Natural killer cell (primary cell): ENCODE measurements at regions not wholly inside any gene's neighbourhood (a gene's known extent, or its start where the extent isn't known, plus 50 kb on each side); places are given as distances from the start of the nearest gene placed in this dataset.

ENCODE experiments used
- ATAC-seq, 3 donors: fragments of 150-1000 bp in 2 of 3; fragments of 200-7000 bp in 1 of 3; cut with Tn5 transposase; 1 replicate in 1 of 3; 2 replicates in 2 of 3; pipeline ENCODE4 v1.10.0; 2021; ENCODE audit warnings: mild to moderate bottlenecking in 2 of 3, moderate library complexity in 2 of 3
- DNase-seq, 2 donors: peaks; one replicate each; pipeline versions ENCODE4 v3.0.0 to v3.0.0-alpha.2; 2013 to 2021; ENCODE audit warnings: mixed read lengths in 1 of 2
- H3K27ac ChIP-seq: one replicate; pipeline ENCODE4 v1.5.1; 2013; ENCODE audit warnings: mild to moderate bottlenecking, low read length
- H3K27me3 ChIP-seq: one replicate; pipeline ENCODE4 v1.6.1; 2013; ENCODE audit warnings: low read length; ENCODE audit not compliant: control insufficient read depth, insufficient read depth
- H3K36me3 ChIP-seq: one replicate; pipeline ENCODE4 v1.6.1; 2013; ENCODE audit warnings: low read length; ENCODE audit not compliant: control insufficient read depth, insufficient read depth
- H3K4me1 ChIP-seq: one replicate; pipeline ENCODE4 v1.6.1; 2013; ENCODE audit warnings: low read length; ENCODE audit not compliant: control insufficient read depth, insufficient read depth
- H3K4me3 ChIP-seq: one replicate; pipeline ENCODE4 v1.5.1; 2013; ENCODE audit warnings: low read length
- H3K9me3 ChIP-seq: one replicate; pipeline ENCODE4 v1.6.1; 2013; ENCODE audit warnings: low read length; ENCODE audit not compliant: control insufficient read depth, insufficient read depth
- H3K27ac Mint-ChIP-seq, 2 donors: one replicate each; pipeline ENCODE4 v1.8.0; 2022; ENCODE audit warnings: mild to moderate bottlenecking in 2 of 2, mixed read lengths in 2 of 2, moderate library complexity in 1 of 2
- H3K27me3 Mint-ChIP-seq, 2 donors: one replicate each; pipeline ENCODE4 v1.8.0; 2022; ENCODE audit warnings: low read depth in 2 of 2, mixed read lengths in 2 of 2
- H3K36me3 Mint-ChIP-seq: one replicate; pipeline ENCODE4 v1.8.0; 2022; ENCODE audit warnings: mixed read lengths
- H3K4me1 Mint-ChIP-seq, 2 donors: one replicate each; pipeline ENCODE4 v1.8.0; 2022; ENCODE audit warnings: mixed read lengths in 2 of 2
- H3K4me3 Mint-ChIP-seq: one replicate; pipeline ENCODE4 v1.8.0; 2022; ENCODE audit warnings: mild to moderate bottlenecking, moderate library complexity, mixed read lengths
- H3K9me3 Mint-ChIP-seq, 2 donors: one replicate each; pipeline ENCODE4 v1.8.0; 2022; ENCODE audit warnings: mixed read lengths in 2 of 2
- CTCF ChIP-seq: fragments of 200-600 bp; IDR thresholded peaks from one replicate; pipeline ENCODE4 v1.8.0; 2022; ENCODE audit warnings: antibody characterized with exemption
- WGBS: methylation state at CpG from one replicate; pipeline ENCODE4 v1.1.7; 2013; ENCODE audit warnings: missing lambda C conversion rate; ENCODE audit not compliant: insufficient coverage; 5-methylcytosine and 5-hydroxymethylcytosine counted together
- intact Hi-C: fragments of 100-400 bp; cut with micrococcal nuclease; formaldehyde crosslinking; loops from one replicate; pipeline ENCODE4 v1.14.2; 2022

GRCh38 chr1:106480629-106481028 is 575.8 kb upstream of the PRMT6 start:
- 60% methylated on average over 3 of the region's 3 CpGs for WGBS
- TF ChIP-seq CTCF, result no peak
- H3K4me3 ChIP-seq, result no peak overlapping the region
- DNase-seq (no peak), ATAC-seq (no peak)
- H3K27ac ChIP-seq, result no peak overlapping the region
- no peak overlapping the region for H3K4me3 Mint-ChIP-seq
- no peaks in the 10 kb centered on the region for H3K27me3 ChIP-seq
- intact Hi-C loops, result no loop called here
- no peaks in the 10 kb centered on the region for H3K4me1 Mint-ChIP-seq
- H3K4me1 ChIP-seq, result no peaks in the 10 kb centered on the region
- H3K36me3 Mint-ChIP-seq, result peaks cover 33% of the 10 kb centered on the region
- no peak overlapping the region for H3K27ac Mint-ChIP-seq
- no peaks in the 10 kb centered on the region for H3K36me3 ChIP-seq
- H3K9me3 ChIP-seq, result peaks cover 8% of the 10 kb centered on the region
- H3K9me3 Mint-ChIP-seq, result peaks cover 19 to 20% of the 10 kb centered on the region in 2 donors
- H3K27me3 Mint-ChIP-seq, result no peaks in the 10 kb centered on the region

GRCh38 chr1:106492880-106493279 is 563.6 kb upstream of the PRMT6 start:
- Mint-ChIP-seq H3K4me1 (no peaks in the 10 kb centered on the region), H3K27me3 (no peaks in the 10 kb centered on the region), H3K4me3 (no peak overlapping the region), H3K27ac (no peak overlapping the region), H3K9me3 (peaks cover 6 to 19% of the 10 kb centered on the region in 2 donors), H3K36me3 (no peaks in the 10 kb centered on the region)
- no peak for TF ChIP-seq CTCF
- Histone ChIP-seq H3K4me1 (no peaks in the 10 kb centered on the region), H3K27me3 (no peaks in the 10 kb centered on the region), H3K9me3 (no peaks in the 10 kb centered on the region), H3K4me3 (no peak overlapping the region), H3K27ac (no peak overlapping the region), H3K36me3 (no peaks in the 10 kb centered on the region)
- DNase-seq (no peak), ATAC-seq (no peak)
- WGBS, result 89% methylated on average over 4 of the region's 4 CpGs
- intact Hi-C loops, result no loop called here

DNA sequence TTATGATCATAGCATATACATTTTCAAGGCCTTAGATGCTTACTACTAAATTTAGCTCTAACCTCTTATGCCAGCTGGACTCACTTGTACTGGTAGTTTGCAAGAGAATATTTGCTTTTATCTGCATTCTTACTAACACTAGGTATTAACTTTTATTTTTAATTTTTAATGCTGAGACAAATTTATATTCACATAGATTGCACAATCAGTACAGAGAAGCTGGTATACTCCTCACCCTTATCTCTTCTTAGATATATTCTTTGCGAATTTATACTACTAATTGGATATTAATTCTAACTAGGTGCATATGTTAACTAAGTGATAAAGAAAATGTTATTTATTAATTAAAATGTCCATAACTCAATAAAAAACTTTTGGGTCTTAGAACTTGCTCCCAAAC is 561.8 kb upstream of the PRMT6 start:
- Mint-ChIP-seq H3K4me3 (no peak overlapping the region), H3K4me1 (no peaks in the 10 kb centered on the region), H3K27me3 (no peaks in the 10 kb centered on the region), H3K27ac (no peak overlapping the region), H3K9me3 (peaks cover 4 to 17% of the 10 kb centered on the region in 2 donors), H3K36me3 (no peaks in the 10 kb centered on the region)
- Histone ChIP-seq H3K9me3 (no peaks in the 10 kb centered on the region), H3K27me3 (no peaks in the 10 kb centered on the region), H3K36me3 (no peaks in the 10 kb centered on the region), H3K27ac (no peak overlapping the region), H3K4me1 (no peaks in the 10 kb centered on the region), H3K4me3 (no peak overlapping the region)
- intact Hi-C loops, result no loop called here
- TF ChIP-seq CTCF, result no peak
- no CpG with 5 or more reads among the region's 1 CpG for WGBS
- ATAC-seq (no peak), DNase-seq (no peak)

DNA sequence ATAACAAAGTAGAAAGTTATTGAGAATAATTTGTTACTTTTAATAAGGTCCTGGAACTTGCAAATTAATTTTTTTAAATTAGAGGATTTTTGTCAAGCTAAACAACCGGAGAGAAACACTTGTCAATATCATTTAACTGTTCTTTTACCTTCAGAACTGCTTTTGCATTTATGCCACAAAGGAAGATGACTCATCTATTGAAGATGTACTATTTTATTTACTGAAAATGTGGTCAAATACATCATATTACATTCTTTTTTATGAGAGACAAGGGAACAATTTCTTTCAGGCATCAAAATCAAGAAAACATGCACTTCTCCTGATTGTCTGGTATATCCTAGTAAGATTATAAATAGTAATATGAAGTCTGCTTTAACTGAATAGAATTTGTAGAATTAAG is 558.2 kb upstream of the PRMT6 start:
- no peak for TF ChIP-seq CTCF
- Mint-ChIP-seq H3K36me3 (no peaks in the 10 kb centered on the region), H3K4me1 (no peaks in the 10 kb centered on the region), H3K4me3 (no peak overlapping the region), H3K9me3 (peaks cover 9 to 18% of the 10 kb centered on the region in 2 donors), H3K27me3 (no peaks in the 10 kb centered on the region), H3K27ac (no peak overlapping the region)
- WGBS, result no CpG with 5 or more reads among the region's 1 CpG
- no peaks in the 10 kb centered on the region for H3K4me1 ChIP-seq
- no peaks in the 10 kb centered on the region for H3K9me3 ChIP-seq
- no peak overlapping the region for H3K27ac ChIP-seq
- no peak for DNase-seq
- intact Hi-C loops, result no loop called here
- no peaks in the 10 kb centered on the region for H3K36me3 ChIP-seq
- no peaks in the 10 kb centered on the region for H3K27me3 ChIP-seq
- H3K4me3 ChIP-seq, result no peak overlapping the region
- no peak for ATAC-seq
